SK-N-SH treated with all-trans-retinoic acid at 6 μM for 48 hours (cell line): ENCODE measurements at regions not wholly inside any gene's neighbourhood (a gene's known extent, or its start where the extent isn't known, plus 50 kb on each side); places are given as distances from the start of the nearest gene placed in this dataset.
"Not testable (repeated sequence)": the region's sequence is repeated elsewhere in the genome, so short reads cannot be mapped to it uniquely, and the experiment has no call there.

ENCODE experiments used
- ATAC-seq: fragments of 200-7000 bp; cut with Tn5 transposase; 3 replicates; pipeline ENCODE4 v1.9.1; 2020; ENCODE audit warnings: mild to moderate bottlenecking, moderate library complexity
- BACH2 ChIP-seq: fragments of 250-450 bp; sonication (Bioruptor Pico); IDR thresholded peaks from 2 replicates; pipeline ENCODE4 v1.9.0; 2021; ENCODE audit warnings: mild to moderate bottlenecking, borderline replicate concordance
- CSRNP3 ChIP-seq: fragments of 250-450 bp; sonication (Bioruptor Pico); IDR thresholded peaks from 2 replicates; pipeline ENCODE4 v1.5.1; 2021; ENCODE audit warnings: mild to moderate bottlenecking, moderate library complexity
- ESRRG ChIP-seq: fragments of 250-450 bp; sonication (Bioruptor Pico); IDR thresholded peaks from 2 replicates; pipeline ENCODE4 v1.6.1; 2021; ENCODE audit warnings: mild to moderate bottlenecking
- GLIS3 ChIP-seq: fragments of 250-450 bp; sonication (Bioruptor Pico); IDR thresholded peaks from 2 replicates; pipeline ENCODE4 v1.5.0; 2020; ENCODE audit warnings: mild to moderate bottlenecking, moderate library complexity
- ISL1 ChIP-seq: fragments of 250-450 bp; sonication (Bioruptor Pico); IDR thresholded peaks from 2 replicates; pipeline ENCODE4 v2.1.2; 2022; ENCODE audit warnings: mild to moderate bottlenecking, moderate library complexity
- PATZ1 ChIP-seq: fragments of 250-450 bp; sonication (Bioruptor Pico); IDR thresholded peaks from 2 replicates; pipeline ENCODE4 v1.8.0; 2020; ENCODE audit warnings: mild to moderate bottlenecking, moderate library complexity, borderline replicate concordance
- POU6F1 ChIP-seq: fragments of 250-450 bp; sonication (Bioruptor Pico); IDR thresholded peaks from 2 replicates; pipeline ENCODE4 v1.8.0; 2021; ENCODE audit warnings: low read depth, mild to moderate bottlenecking, moderate library complexity, borderline replicate concordance
- PPARA ChIP-seq: fragments of 250-450 bp; sonication (Bioruptor Pico); IDR thresholded peaks from 2 replicates; pipeline ENCODE4 v1.5.0; 2020; ENCODE audit warnings: mild to moderate bottlenecking, borderline replicate concordance
- RARB ChIP-seq: fragments of 250-450 bp; sonication (Bioruptor Pico); IDR thresholded peaks from 2 replicates; pipeline ENCODE4 v1.8.0; 2021; ENCODE audit warnings: mild to moderate bottlenecking, moderate library complexity
- TCF4 ChIP-seq: fragments of 250-450 bp; sonication (Bioruptor Pico); IDR thresholded peaks from 2 replicates; pipeline ENCODE4 v1.8.0; 2021; ENCODE audit warnings: mild to moderate bottlenecking, moderate library complexity, borderline replicate concordance
- TOX ChIP-seq: fragments of 250-450 bp; sonication (Bioruptor Pico); IDR thresholded peaks from 2 replicates; pipeline ENCODE4 v1.8.0; 2021; ENCODE audit warnings: mild to moderate bottlenecking, moderate library complexity, borderline replicate concordance
- TSHZ2 ChIP-seq: fragments of 250-450 bp; sonication (Bioruptor Pico); IDR thresholded peaks from 2 replicates; pipeline ENCODE4 v1.5.0; 2020; ENCODE audit warnings: mild to moderate bottlenecking, moderate library complexity
- ZC3H10 ChIP-seq: fragments of 250-450 bp; sonication (Bioruptor Pico); IDR thresholded peaks from 2 replicates; pipeline ENCODE4 v1.5.1; 2021; ENCODE audit warnings: mild to moderate bottlenecking, moderate library complexity
- ZFP3 ChIP-seq: fragments of 250-450 bp; sonication (Bioruptor Pico); IDR thresholded peaks from 2 replicates; pipeline ENCODE4 v1.5.0; 2020; ENCODE audit warnings: mild to moderate bottlenecking, moderate library complexity
- ZFP30 ChIP-seq: fragments of 450-650 bp; formaldehyde crosslinking; IDR thresholded peaks from 2 replicates; pipeline ENCODE4 v1.5.0; 2022; ENCODE audit warnings: mild to moderate bottlenecking, moderate library complexity
- ZNF565 ChIP-seq: fragments of 450-650 bp; formaldehyde crosslinking; conservative IDR thresholded peaks from 2 replicates; pipeline ENCODE4 v1.5.0; 2020; ENCODE audit warnings: low read depth, mild to moderate bottlenecking, moderate library complexity
- ZNF70 ChIP-seq: fragments of 450-650 bp; formaldehyde crosslinking; IDR thresholded peaks from 2 replicates; pipeline ENCODE4 v1.5.0; 2020; ENCODE audit warnings: mild to moderate bottlenecking, moderate library complexity
- ZNF8 ChIP-seq: fragments of 450-650 bp; formaldehyde crosslinking; IDR thresholded peaks from 2 replicates; pipeline ENCODE4 v1.5.0; 2020; ENCODE audit warnings: mild to moderate bottlenecking, moderate library complexity

GRCh38 chr16:22642416-22643088, 131.9 kb downstream of the NPIPB5 start:
- no peak for TF ChIP-seq ZFP30
- no peak for TF ChIP-seq CSRNP3
- no peak for TF ChIP-seq GLIS3
- no peak for TF ChIP-seq PPARA
- TF ChIP-seq ZNF565 (CRISPR knock-in tag), result no peak
- no peak for TF ChIP-seq PATZ1 (CRISPR knock-in tag)
- no peak for TF ChIP-seq BACH2 (CRISPR knock-in tag)
- no peak for TF ChIP-seq TOX (CRISPR knock-in tag)
- TF ChIP-seq TSHZ2, result no peak
- no peak for TF ChIP-seq ZC3H10 (CRISPR knock-in tag)
- TF ChIP-seq ZFP3 (CRISPR knock-in tag), result no peak
- no peak for ATAC-seq

- ATAC-seq, result not testable (repeated sequence)
Observed at GRCh38 chr16:22643203-22643602, 132.5 kb downstream of the NPIPB5 start.

- no peak for TF ChIP-seq ZNF8 (CRISPR knock-in tag)
- TF ChIP-seq ESRRG (CRISPR knock-in tag), result no peak
- no peak for TF ChIP-seq ISL1
- ATAC-seq, result no peak
Observed at GRCh38 chr16:22643886-22644285, 133.2 kb downstream of the NPIPB5 start.

- no peak for ATAC-seq
- TF ChIP-seq PPARA (no peak), TCF4 (CRISPR knock-in tag) (no peak), CSRNP3 (no peak), ISL1 (no peak), ZNF70 (CRISPR knock-in tag) (no peak), TSHZ2 (no peak), ZFP30 (no peak), ZC3H10 (CRISPR knock-in tag) (no peak), GLIS3 (no peak), BACH2 (CRISPR knock-in tag) (no peak), POU6F1 (CRISPR knock-in tag) (no peak), RARB (CRISPR knock-in tag) (no peak), ESRRG (CRISPR knock-in tag) (no peak), ZNF565 (CRISPR knock-in tag) (no peak), ZNF8 (CRISPR knock-in tag) (no peak)
Observed at GRCh38 chr16:22645868-22646267, 135.2 kb downstream of the NPIPB5 start.
